ENCODE measurements at regions not wholly inside any gene's neighbourhood (a gene's known extent, or its start where the extent isn't known, plus 50 kb on each side); places are given as distances from the start of the nearest gene placed in this dataset.
"Not testable (repeated sequence)": the region's sequence is repeated elsewhere in the genome, so short reads cannot be mapped to it uniquely, and the experiment has no call there.

DNA sequence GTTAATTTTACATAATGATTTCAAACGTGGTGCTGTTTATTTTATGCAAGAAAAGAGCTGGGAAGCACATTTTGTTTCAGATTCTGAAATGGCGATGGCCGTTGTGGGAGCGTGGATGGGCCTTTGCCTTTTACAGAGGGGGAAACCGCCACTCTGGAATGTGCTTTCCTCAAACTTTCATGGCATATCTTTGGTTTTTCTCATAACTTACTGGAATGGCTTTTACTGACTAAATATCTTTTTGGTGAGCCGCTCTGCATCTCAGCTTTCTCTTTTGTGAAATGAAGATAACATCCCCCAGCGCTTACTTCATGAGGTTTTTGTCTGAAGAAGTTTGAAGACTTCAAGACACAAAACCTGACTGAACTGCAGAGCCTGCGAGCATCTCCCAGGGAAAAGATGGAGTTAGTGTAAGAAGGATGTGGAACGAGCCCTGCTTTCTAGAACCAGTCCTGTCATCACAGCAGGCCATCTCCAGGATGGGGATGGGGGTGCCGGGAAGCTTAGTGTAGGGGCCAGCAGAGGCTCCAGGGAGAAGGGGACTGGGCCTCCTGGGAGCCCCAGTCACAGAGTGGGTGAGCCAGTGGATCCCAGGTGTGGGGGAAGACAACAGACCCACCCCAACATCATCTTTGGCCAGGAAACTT is 61.8 kb upstream of the TIAM2 start:
- Histone ChIP-seq H3K9me3 (no peaks in the 10 kb centered on the region), H3K27ac (no peak overlapping the region), H3K27me3 (no peaks in the 10 kb centered on the region), H3K4me1 (no peaks in the 10 kb centered on the region), H3K36me3 (no peaks in the 10 kb centered on the region), H3K4me3 (no peak overlapping the region)
- intact Hi-C loops (cut with DNase I), result no loop called here
- ATAC-seq (no peak), DNase-seq (no peak)
- TF ChIP-seq, protein P1, sequence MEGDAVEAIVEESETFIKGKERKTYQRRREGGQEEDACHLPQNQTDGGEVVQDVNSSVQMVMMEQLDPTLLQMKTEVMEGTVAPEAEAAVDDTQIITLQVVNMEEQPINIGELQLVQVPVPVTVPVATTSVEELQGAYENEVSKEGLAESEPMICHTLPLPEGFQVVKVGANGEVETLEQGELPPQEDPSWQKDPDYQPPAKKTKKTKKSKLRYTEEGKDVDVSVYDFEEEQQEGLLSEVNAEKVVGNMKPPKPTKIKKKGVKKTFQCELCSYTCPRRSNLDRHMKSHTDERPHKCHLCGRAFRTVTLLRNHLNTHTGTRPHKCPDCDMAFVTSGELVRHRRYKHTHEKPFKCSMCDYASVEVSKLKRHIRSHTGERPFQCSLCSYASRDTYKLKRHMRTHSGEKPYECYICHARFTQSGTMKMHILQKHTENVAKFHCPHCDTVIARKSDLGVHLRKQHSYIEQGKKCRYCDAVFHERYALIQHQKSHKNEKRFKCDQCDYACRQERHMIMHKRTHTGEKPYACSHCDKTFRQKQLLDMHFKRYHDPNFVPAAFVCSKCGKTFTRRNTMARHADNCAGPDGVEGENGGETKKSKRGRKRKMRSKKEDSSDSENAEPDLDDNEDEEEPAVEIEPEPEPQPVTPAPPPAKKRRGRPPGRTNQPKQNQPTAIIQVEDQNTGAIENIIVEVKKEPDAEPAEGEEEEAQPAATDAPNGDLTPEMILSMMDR (IDR thresholded peaks at IDR 0.05), result no peak

- Histone ChIP-seq H3K27me3 (no peaks in the 10 kb centered on the region), H3K9me3 (no peaks in the 10 kb centered on the region), H3K27ac (no peak overlapping the region), H3K36me3 (no peaks in the 10 kb centered on the region), H3K4me1 (no peaks in the 10 kb centered on the region), H3K4me3 (no peak overlapping the region)
- DNase-seq, result no peak
- intact Hi-C loops (cut with DNase I), result no loop called here
- ATAC-seq, result no peak
- TF ChIP-seq, protein P1 (IDR thresholded peaks at IDR 0.05), result no peak
Observed at GRCh38 chr6:154937306-154938220, 57.6 kb upstream of the TIAM2 start.

GRCh38 chr6:154938221-154938580 is 56.9 kb upstream of the TIAM2 start:
- H3K4me1 ChIP-seq, result no peaks in the 10 kb centered on the region
- no peaks in the 10 kb centered on the region for H3K27me3 ChIP-seq
- no peak overlapping the region for H3K27ac ChIP-seq
- intact Hi-C loops (cut with DNase I), result no loop called here
- H3K9me3 ChIP-seq, result no peaks in the 10 kb centered on the region
- TF ChIP-seq, protein P1 (IDR thresholded peaks at IDR 0.05), result no peak
- no peak overlapping the region for H3K4me3 ChIP-seq
- H3K36me3 ChIP-seq, result no peaks in the 10 kb centered on the region
- DNase-seq (peak in 3 of 4 donors; percentile 13 to 52 (median 46)), ATAC-seq (peak; percentile 88)

GRCh38 chr6:154938727-154939285 is 56.3 kb upstream of the TIAM2 start:
- H3K9me3 ChIP-seq; H3K4me3 ChIP-seq; intact Hi-C loops (cut with DNase I); ATAC-seq; H3K27me3 ChIP-seq; H3K27ac ChIP-seq; H3K36me3 ChIP-seq; DNase-seq; H3K4me1 ChIP-seq: not testable (repeated sequence)

DNA sequence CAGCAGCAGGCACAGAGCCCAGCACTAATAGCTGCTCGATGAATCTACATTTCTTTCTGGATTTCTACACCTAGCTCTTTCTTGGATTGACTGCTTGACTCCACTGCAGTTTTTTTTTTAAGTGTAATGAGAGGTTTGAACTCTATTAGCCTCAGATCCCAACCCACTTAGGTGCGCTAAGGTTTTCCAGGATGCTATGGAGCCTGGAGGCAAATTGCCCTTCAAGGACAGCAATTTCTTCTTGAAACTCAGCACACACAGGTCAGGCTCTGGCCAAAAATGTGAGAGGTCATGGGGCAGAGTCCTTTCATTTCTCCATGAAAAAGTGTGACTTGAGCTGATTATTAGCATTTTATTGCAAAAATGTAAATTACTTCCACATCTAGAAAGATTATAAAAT is 52.3 kb upstream of the TIAM2 start:
- Histone ChIP-seq H3K27me3 (no peaks in the 10 kb centered on the region), H3K27ac (no peak overlapping the region), H3K36me3 (peaks cover 0 to 15% of the 10 kb centered on the region in 2 donors), H3K4me3 (no peak overlapping the region), H3K4me1 (no peaks in the 10 kb centered on the region), H3K9me3 (no peaks in the 10 kb centered on the region)
- intact Hi-C loops (cut with DNase I), result no loop called here
- DNase-seq (no peak), ATAC-seq (no peak)
- TF ChIP-seq, protein P1 (IDR thresholded peaks at IDR 0.05), result no peak

Data from left lung (tissue), 4 donors.